ENCODE measurements at regions not wholly inside any gene's neighbourhood (a gene's known extent, or its start where the extent isn't known, plus 50 kb on each side); places are given as distances from the start of the nearest gene placed in this dataset.

DNA sequence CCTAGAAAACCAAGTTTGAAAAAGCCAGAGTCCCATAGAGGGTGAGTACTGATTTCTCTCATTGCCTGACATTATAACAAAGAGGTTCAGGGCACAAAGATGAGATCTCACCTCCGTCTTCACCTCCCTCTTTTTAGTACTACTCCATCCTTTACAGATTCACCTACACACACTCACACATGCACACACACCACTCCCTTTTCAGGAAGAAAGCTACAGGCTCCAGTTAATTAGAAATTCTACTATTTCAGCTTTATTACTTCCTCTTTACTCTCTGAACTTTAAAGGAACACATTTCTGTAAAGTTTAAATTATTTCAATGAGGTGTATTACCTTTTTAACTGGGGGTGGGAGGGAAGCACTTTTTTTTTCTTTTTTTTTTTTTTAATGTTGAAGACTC lies 59.6 kb upstream of the PRDX6 start:
- no peak overlapping the region for H3K27ac ChIP-seq (ENCODE audit: low read length)
- no peaks in the 10 kb centered on the region for H3K9me3 ChIP-seq (ENCODE audit: control insufficient read depth, insufficient read depth, low read depth, low read length)
- in situ Hi-C loops (cut with HindIII; ENCODE audit: low pct_unique_long_range_greater_than_20kb, low sequenced_read_pairs) = no loop called here

DNA sequence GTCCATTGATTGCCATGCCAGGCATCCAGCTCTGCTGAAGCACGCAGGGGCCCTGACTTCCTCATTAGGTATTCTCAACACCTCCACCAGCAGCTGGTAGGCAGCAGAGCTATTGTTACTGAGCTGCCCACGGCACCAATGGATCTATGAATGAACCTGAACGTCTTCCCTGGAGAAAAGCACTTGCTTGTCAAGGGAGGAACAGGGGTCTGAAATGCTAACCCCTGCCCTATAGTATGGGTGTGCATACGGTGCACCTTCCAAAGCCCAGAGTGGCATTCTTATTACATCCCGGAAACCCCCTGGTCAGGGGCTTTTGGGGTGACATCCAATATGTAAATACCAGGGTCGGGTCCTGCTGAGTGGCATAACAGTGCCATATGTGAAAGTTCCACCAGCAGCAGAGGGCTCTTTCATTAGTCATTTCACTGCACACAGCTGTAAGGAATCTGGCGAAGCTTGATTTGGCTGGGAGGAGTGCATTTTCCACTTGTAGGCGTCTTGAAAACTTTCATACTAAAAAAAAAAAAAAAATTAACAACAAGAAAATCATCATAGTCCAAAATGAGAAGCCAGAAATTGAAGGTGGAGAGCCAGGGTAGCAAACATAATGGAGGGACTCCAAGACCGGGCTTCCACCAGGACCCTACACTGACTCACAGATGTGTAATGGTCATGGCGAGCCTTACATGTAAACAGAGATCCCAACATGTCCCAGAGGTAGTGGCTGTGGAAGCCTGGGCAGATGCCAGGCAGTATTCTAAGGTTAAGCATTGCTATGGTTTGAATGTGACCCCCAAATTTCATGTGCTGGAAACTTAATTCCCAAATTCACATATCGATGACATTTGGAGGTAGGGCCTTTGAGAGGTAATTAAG lies 58.8 kb upstream of the PRDX6 start:
- CTCF ChIA-PET = interaction anchor here (0.6 to 0.7 kb wide), 2 partner anchors 298 to 380 kb away, joined by 6 read pairs; no protein-coding TSS in a partner anchor
- no peak for TF ChIP-seq TCF7L2 (IDR thresholded peaks at IDR 0.05; ENCODE audit: low read depth, low read length)
- TF ChIP-seq SIN3A (IDR thresholded peaks at IDR 0.05; ENCODE audit: borderline replicate concordance, insufficient read depth, low read depth, low read length) = no peak
- TF ChIP-seq, protein P1, sequence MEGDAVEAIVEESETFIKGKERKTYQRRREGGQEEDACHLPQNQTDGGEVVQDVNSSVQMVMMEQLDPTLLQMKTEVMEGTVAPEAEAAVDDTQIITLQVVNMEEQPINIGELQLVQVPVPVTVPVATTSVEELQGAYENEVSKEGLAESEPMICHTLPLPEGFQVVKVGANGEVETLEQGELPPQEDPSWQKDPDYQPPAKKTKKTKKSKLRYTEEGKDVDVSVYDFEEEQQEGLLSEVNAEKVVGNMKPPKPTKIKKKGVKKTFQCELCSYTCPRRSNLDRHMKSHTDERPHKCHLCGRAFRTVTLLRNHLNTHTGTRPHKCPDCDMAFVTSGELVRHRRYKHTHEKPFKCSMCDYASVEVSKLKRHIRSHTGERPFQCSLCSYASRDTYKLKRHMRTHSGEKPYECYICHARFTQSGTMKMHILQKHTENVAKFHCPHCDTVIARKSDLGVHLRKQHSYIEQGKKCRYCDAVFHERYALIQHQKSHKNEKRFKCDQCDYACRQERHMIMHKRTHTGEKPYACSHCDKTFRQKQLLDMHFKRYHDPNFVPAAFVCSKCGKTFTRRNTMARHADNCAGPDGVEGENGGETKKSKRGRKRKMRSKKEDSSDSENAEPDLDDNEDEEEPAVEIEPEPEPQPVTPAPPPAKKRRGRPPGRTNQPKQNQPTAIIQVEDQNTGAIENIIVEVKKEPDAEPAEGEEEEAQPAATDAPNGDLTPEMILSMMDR (IDR thresholded peaks at IDR 0.05) = no peak
- TF ChIP-seq, protein P2, sequence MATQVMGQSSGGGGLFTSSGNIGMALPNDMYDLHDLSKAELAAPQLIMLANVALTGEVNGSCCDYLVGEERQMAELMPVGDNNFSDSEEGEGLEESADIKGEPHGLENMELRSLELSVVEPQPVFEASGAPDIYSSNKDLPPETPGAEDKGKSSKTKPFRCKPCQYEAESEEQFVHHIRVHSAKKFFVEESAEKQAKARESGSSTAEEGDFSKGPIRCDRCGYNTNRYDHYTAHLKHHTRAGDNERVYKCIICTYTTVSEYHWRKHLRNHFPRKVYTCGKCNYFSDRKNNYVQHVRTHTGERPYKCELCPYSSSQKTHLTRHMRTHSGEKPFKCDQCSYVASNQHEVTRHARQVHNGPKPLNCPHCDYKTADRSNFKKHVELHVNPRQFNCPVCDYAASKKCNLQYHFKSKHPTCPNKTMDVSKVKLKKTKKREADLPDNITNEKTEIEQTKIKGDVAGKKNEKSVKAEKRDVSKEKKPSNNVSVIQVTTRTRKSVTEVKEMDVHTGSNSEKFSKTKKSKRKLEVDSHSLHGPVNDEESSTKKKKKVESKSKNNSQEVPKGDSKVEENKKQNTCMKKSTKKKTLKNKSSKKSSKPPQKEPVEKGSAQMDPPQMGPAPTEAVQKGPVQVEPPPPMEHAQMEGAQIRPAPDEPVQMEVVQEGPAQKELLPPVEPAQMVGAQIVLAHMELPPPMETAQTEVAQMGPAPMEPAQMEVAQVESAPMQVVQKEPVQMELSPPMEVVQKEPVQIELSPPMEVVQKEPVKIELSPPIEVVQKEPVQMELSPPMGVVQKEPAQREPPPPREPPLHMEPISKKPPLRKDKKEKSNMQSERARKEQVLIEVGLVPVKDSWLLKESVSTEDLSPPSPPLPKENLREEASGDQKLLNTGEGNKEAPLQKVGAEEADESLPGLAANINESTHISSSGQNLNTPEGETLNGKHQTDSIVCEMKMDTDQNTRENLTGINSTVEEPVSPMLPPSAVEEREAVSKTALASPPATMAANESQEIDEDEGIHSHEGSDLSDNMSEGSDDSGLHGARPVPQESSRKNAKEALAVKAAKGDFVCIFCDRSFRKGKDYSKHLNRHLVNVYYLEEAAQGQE (IDR thresholded peaks at IDR 0.05; ENCODE audit: insufficient read depth in 1 of 2, low read depth in 2 of 2, low read length in 1 of 2) = no peak
- TF ChIP-seq POLR2AphosphoS5 (IDR thresholded peaks at IDR 0.05; ENCODE audit: low read depth, low read length) = no peak
- POLR2A ChIA-PET = interaction anchor here (0.6 kb wide), 2 partner anchors 443 to 511 kb away, joined by 6 read pairs; no protein-coding TSS in a partner anchor
- H3K4me3 ChIP-seq (ENCODE audit: low read depth in 2 of 2, low read length in 2 of 2) = no peak overlapping the region
- DNase-seq (ENCODE audit: low read depth, low spot score) (no peak), ATAC-seq (no peak)
- H3K4me1 ChIP-seq (ENCODE audit: control insufficient read depth, insufficient read depth, low read length) = peaks cover 5% of the 10 kb centered on the region; the same call in 1 of the 2 replicates
- intact Hi-C loops (cut with micrococcal nuclease; ENCODE audit: unreplicated experiment) = no loop called here
- H3K36me3 ChIP-seq (ENCODE audit: control insufficient read depth, insufficient read depth, low read length) = no peaks in the 10 kb centered on the region
- BruUV-seq (replicated peaks) = no TSS peak
- H3K27me3 ChIP-seq (ENCODE audit: control insufficient read depth, insufficient read depth, low read length) = no peaks in the 10 kb centered on the region
- no peaks in the 10 kb centered on the region for H3K9me3 ChIP-seq (ENCODE audit: control insufficient read depth, insufficient read depth, low read depth, low read length)
- H3K27ac ChIP-seq (ENCODE audit: low read length) = no peak overlapping the region
- in situ Hi-C loops (cut with HindIII; ENCODE audit: low pct_unique_long_range_greater_than_20kb, low sequenced_read_pairs) = no loop called here

More for the DNA sequence above, 59.6 kb upstream of the PRDX6 start:
- intact Hi-C loops (cut with micrococcal nuclease; ENCODE audit: unreplicated experiment) = no loop called here
- ATAC-seq (no peak), DNase-seq (ENCODE audit: low read depth, low spot score) (no peak)
- no TSS peak for BruUV-seq (replicated peaks)
- Histone ChIP-seq H3K36me3 (ENCODE audit: control insufficient read depth, insufficient read depth, low read length) (no peaks in the 10 kb centered on the region), H3K4me1 (ENCODE audit: control insufficient read depth, insufficient read depth, low read length) (peaks cover 5% of the 10 kb centered on the region; the same call in 1 of the 2 replicates), H3K27me3 (ENCODE audit: control insufficient read depth, insufficient read depth, low read length) (no peaks in the 10 kb centered on the region), H3K4me3 (ENCODE audit: low read depth in 2 of 2, low read length in 2 of 2) (no peak overlapping the region)
- POLR2A ChIA-PET = interaction anchor here (0.6 kb wide), 2 partner anchors 444 to 510 kb away, joined by 6 read pairs; no protein-coding TSS in a partner anchor
- CTCF ChIA-PET = interaction anchor here (0.6 kb wide), 1 partner anchor 381 kb away, joined by 6 read pairs; no protein-coding TSS in a partner anchor
- TF ChIP-seq SIN3A (IDR thresholded peaks at IDR 0.05; ENCODE audit: borderline replicate concordance, insufficient read depth, low read depth, low read length) (no peak), TCF7L2 (IDR thresholded peaks at IDR 0.05; ENCODE audit: low read depth, low read length) (no peak), POLR2AphosphoS5 (IDR thresholded peaks at IDR 0.05; ENCODE audit: low read depth, low read length) (no peak)
- TF ChIP-seq, protein P1 (IDR thresholded peaks at IDR 0.05) = no peak
- TF ChIP-seq, protein P2 (IDR thresholded peaks at IDR 0.05; ENCODE audit: insufficient read depth in 1 of 2, low read depth in 2 of 2, low read length in 1 of 2) = no peak
